ENCODE measurements at regions not wholly inside any gene's neighbourhood (a gene's known extent, or its start where the extent isn't known, plus 50 kb on each side); places are given as distances from the start of the nearest gene placed in this dataset.

DNA sequence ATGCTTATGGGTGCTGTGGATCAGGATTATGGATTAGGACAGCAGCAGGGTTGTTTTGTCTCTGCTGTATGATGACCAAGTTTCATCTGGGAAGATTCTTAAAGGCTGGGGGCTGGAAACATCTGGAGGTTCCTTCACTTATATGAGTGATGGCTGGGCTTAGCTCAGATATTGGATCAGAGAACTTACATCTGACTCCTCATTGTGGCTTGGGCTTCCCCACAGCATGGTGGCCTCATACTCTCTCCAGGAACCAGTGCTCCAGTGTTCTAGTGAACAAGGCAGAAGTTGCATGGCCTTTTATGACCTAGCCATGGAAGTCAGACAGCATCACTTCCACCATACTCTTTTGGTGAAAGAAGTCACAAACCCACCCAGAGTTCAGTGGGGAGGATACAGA, 336.1 kb upstream of the TBX3 start:
- TF ChIP-seq, protein P1, sequence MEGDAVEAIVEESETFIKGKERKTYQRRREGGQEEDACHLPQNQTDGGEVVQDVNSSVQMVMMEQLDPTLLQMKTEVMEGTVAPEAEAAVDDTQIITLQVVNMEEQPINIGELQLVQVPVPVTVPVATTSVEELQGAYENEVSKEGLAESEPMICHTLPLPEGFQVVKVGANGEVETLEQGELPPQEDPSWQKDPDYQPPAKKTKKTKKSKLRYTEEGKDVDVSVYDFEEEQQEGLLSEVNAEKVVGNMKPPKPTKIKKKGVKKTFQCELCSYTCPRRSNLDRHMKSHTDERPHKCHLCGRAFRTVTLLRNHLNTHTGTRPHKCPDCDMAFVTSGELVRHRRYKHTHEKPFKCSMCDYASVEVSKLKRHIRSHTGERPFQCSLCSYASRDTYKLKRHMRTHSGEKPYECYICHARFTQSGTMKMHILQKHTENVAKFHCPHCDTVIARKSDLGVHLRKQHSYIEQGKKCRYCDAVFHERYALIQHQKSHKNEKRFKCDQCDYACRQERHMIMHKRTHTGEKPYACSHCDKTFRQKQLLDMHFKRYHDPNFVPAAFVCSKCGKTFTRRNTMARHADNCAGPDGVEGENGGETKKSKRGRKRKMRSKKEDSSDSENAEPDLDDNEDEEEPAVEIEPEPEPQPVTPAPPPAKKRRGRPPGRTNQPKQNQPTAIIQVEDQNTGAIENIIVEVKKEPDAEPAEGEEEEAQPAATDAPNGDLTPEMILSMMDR (IDR thresholded peaks at IDR 0.05): no peak
- no peak for TF ChIP-seq POLR2A (IDR thresholded peaks at IDR 0.05)
